ENCODE measurements at regions not wholly inside any gene's neighbourhood (a gene's known extent, or its start where the extent isn't known, plus 50 kb on each side); places are given as distances from the start of the nearest gene placed in this dataset.

- TF ChIP-seq ATF1 (CRISPR knock-in tag; IDR thresholded peaks at IDR 0.05) (peak; percentile 83), TEAD2 (CRISPR knock-in tag; IDR thresholded peaks at IDR 0.05) (peak; percentile 80; the same call in 1 of the 2 replicates), CREB1 (IDR thresholded peaks at IDR 0.05) (peak; percentile 69), CREB1 (CRISPR knock-in tag; IDR thresholded peaks at IDR 0.05) (peak; percentile 87), HMGXB4 (CRISPR knock-in tag; IDR thresholded peaks at IDR 0.05; ENCODE audit: borderline replicate concordance in 1 of 2, low read depth in 1 of 2) (peak in 1 of 2 experiments; percentile 57; a peak in 1 of 4 replicates), ZBTB38 (CRISPR knock-in tag; IDR thresholded peaks at IDR 0.05) (no peak), IRX3 (CRISPR knock-in tag; IDR thresholded peaks at IDR 0.05; ENCODE audit: borderline replicate concordance, low read depth) (peak; percentile 82; the same call in 1 of the 2 replicates), ZNF550 (CRISPR knock-in tag; IDR thresholded peaks at IDR 0.05; ENCODE audit: borderline replicate concordance) (no peak), GLI4 (CRISPR knock-in tag; IDR thresholded peaks at IDR 0.05; ENCODE audit: borderline replicate concordance) (0 out of 2 replicates have a peak, but pooled peaks have one; percentile 53), FOXC1 (CRISPR knock-in tag; IDR thresholded peaks at IDR 0.05; ENCODE audit: borderline replicate concordance) (no peak), ZNF512 (CRISPR knock-in tag; IDR thresholded peaks at IDR 0.05) (no peak), CHD2 (IDR thresholded peaks at IDR 0.05; ENCODE audit: low read depth, low read length) (no peak), ZNF235 (CRISPR knock-in tag; IDR thresholded peaks at IDR 0.05; ENCODE audit: borderline replicate concordance) (0 out of 2 replicates have a peak, but pooled peaks have one; percentile 51), MED8 (CRISPR knock-in tag; IDR thresholded peaks at IDR 0.05; ENCODE audit: insufficient replicate concordance) (no peak), ZNF431 (CRISPR knock-in tag; IDR thresholded peaks at IDR 0.05; ENCODE audit: borderline replicate concordance, low read depth) (peak; percentile 79), ZFX (CRISPR knock-in tag; IDR thresholded peaks at IDR 0.05; ENCODE audit: low read depth) (no peak), ZNF878 (CRISPR knock-in tag; IDR thresholded peaks at IDR 0.05) (peak; percentile 78; the same call in 1 of the 2 replicates), MTF2 (CRISPR knock-in tag; IDR thresholded peaks at IDR 0.05; ENCODE audit: borderline replicate concordance) (no peak), ZFP91 (CRISPR knock-in tag; IDR thresholded peaks at IDR 0.05; ENCODE audit: borderline replicate concordance) (no peak; the same call in 1 of the 2 replicates), ATF3 (CRISPR knock-in tag; IDR thresholded peaks at IDR 0.05) (peak; percentile 72; the same call in 1 of the 2 replicates), JUN (CRISPR knock-in tag; IDR thresholded peaks at IDR 0.05) (no peak), ZSCAN12 (CRISPR knock-in tag; IDR thresholded peaks at IDR 0.05) (peak; percentile 92), ZFP62 (CRISPR knock-in tag; IDR thresholded peaks at IDR 0.05) (no peak), SAFB2 (CRISPR knock-in tag; IDR thresholded peaks at IDR 0.05; ENCODE audit: borderline replicate concordance, low read depth) (0 out of 2 replicates have a peak, but pooled peaks have one; percentile 47), ZNF614 (CRISPR knock-in tag; IDR thresholded peaks at IDR 0.05; ENCODE audit: borderline replicate concordance) (peak; percentile 71; the same call in 1 of the 2 replicates)
These were observed 225.6 kb upstream of the ROPN1 start (continued) for GRCh38 chr3:124217542-124217941.

Data from HepG2 (cell line).